Activated naive CD8-positive, alpha-beta T cell treated with anti-CD3 and anti-CD28 coated beads for 36 hours (primary cell): ENCODE measurements at regions not wholly inside any gene's neighbourhood (a gene's known extent, or its start where the extent isn't known, plus 50 kb on each side); places are given as distances from the start of the nearest gene placed in this dataset.

Experiments
- DNase-seq: peaks from one replicate; pipeline ENCODE4 v3.0.0; 2021
- H3K27ac Mint-ChIP-seq: one replicate; pipeline ENCODE4 v1.8.0; 2022; ENCODE audit warnings: mild to moderate bottlenecking, moderate library complexity, mixed read lengths
- H3K27me3 Mint-ChIP-seq: one replicate; pipeline ENCODE4 v1.8.0; 2022; ENCODE audit warnings: mild to moderate bottlenecking, mixed read lengths
- H3K36me3 Mint-ChIP-seq: one replicate; pipeline ENCODE4 v1.8.0; 2021; ENCODE audit warnings: mild to moderate bottlenecking, mixed read lengths
- H3K4me1 Mint-ChIP-seq: one replicate; pipeline ENCODE4 v1.8.0; 2021; ENCODE audit warnings: mixed read lengths
- H3K4me3 Mint-ChIP-seq: one replicate; pipeline ENCODE4 v1.8.0; 2022; ENCODE audit warnings: mild to moderate bottlenecking, moderate library complexity, mixed read lengths
- H3K9me3 Mint-ChIP-seq: one replicate; pipeline ENCODE4 v1.8.0; 2022; ENCODE audit warnings: mixed read lengths

- Mint-ChIP-seq H3K4me1 (no peaks in the 10 kb centered on the region), H3K27ac (no peak overlapping the region), H3K27me3 (peaks cover 4% of the 10 kb centered on the region), H3K9me3 (no peaks in the 10 kb centered on the region), H3K4me3 (no peak overlapping the region), H3K36me3 (no peaks in the 10 kb centered on the region)
- no peak for DNase-seq
Measured at GRCh38 chr15:35986191-35986721, 440.3 kb upstream of the DPH6 start.

DNA sequence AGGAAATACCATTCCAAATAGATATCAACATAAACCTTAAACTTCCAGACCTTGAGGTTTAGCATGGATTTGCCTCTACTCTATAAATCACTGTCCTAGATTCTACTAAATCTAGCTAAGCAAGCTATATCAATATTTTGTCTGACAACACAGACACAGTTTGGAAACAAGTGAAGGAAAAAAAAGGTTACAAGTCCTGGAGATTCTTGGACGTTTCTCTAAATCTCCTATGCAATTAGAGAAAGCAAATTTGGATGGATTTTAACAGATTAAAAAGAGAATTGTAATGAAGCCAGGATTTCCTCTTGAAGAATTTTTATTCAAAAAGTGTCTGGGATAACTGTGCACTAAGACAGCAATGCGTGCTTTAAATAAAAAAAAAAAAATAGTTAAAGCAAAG lies 441.1 kb upstream of the DPH6 start:
- H3K36me3 Mint-ChIP-seq = no peaks in the 10 kb centered on the region
- H3K27ac Mint-ChIP-seq = no peak overlapping the region

DNA sequence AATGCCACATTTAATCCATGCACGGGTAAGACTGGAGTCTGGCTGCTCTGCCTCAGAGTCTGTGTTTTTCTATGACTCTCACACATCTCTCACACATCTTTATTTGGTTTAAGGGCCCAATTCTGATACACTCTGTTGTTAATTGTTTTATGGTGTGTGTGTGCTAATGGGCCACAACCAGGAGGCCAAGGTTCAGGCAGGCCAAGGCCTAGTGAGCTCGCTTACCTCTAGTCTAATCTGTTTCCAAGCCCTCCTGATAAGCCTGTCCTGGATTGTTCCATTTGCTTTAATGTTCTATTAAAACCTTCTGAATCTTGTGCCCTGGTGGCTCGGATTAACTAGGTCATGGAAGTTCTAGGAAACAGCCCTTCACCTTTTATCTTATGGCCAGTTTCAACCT lies 445.4 kb upstream of the DPH6 start:
- no peaks in the 10 kb centered on the region for H3K36me3 Mint-ChIP-seq
- H3K27ac Mint-ChIP-seq = no peak overlapping the region
- H3K4me1 Mint-ChIP-seq = no peaks in the 10 kb centered on the region
- H3K4me3 Mint-ChIP-seq = no peak overlapping the region
- H3K9me3 Mint-ChIP-seq = no peaks in the 10 kb centered on the region
- no peak for DNase-seq
- no peaks in the 10 kb centered on the region for H3K27me3 Mint-ChIP-seq

More for the DNA sequence above, 441.1 kb upstream of the DPH6 start:
- DNase-seq = no peak
- H3K4me1 Mint-ChIP-seq = no peaks in the 10 kb centered on the region
- peaks cover 4% of the 10 kb centered on the region for H3K27me3 Mint-ChIP-seq
- no peaks in the 10 kb centered on the region for H3K9me3 Mint-ChIP-seq
- no peak overlapping the region for H3K4me3 Mint-ChIP-seq

DNA sequence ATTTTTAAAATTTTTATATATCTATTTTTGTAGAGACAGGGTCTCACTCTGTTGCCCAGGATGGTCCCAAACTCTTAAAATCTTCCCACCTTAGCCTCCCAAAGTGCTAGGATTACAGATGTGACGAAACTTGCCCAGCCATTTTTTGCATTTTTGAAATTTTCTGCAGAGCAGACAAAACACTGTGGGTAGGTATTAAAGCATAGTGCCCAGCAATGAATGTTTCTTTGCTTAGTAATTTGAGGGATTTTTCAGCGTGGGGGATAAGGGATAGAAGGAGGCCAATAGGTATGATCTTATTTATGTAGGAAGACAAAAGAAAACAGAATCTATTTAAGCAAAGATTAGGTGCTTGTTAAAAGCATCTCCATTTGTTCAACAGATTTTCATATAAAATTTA lies 446.8 kb upstream of the DPH6 start:
- no peak overlapping the region for H3K27ac Mint-ChIP-seq
- no peaks in the 10 kb centered on the region for H3K36me3 Mint-ChIP-seq
- DNase-seq = no peak
- peaks cover 3% of the 10 kb centered on the region for H3K27me3 Mint-ChIP-seq
- no peaks in the 10 kb centered on the region for H3K4me1 Mint-ChIP-seq
- H3K4me3 Mint-ChIP-seq = no peak overlapping the region
- H3K9me3 Mint-ChIP-seq = peaks cover 2% of the 10 kb centered on the region

- no peaks in the 10 kb centered on the region for H3K4me1 Mint-ChIP-seq
- H3K36me3 Mint-ChIP-seq = no peaks in the 10 kb centered on the region
- H3K27ac Mint-ChIP-seq = no peak overlapping the region
- H3K27me3 Mint-ChIP-seq = peaks cover 3% of the 10 kb centered on the region
- peaks cover 2% of the 10 kb centered on the region for H3K9me3 Mint-ChIP-seq
- DNase-seq = no peak
- no peak overlapping the region for H3K4me3 Mint-ChIP-seq
Measured at GRCh38 chr15:35993196-35993595, 447.2 kb upstream of the DPH6 start.

- DNase-seq = no peak
- Mint-ChIP-seq H3K27ac (no peak overlapping the region), H3K9me3 (peaks cover 2% of the 10 kb centered on the region), H3K4me1 (no peaks in the 10 kb centered on the region), H3K36me3 (no peaks in the 10 kb centered on the region), H3K4me3 (no peak overlapping the region), H3K27me3 (peaks cover 3% of the 10 kb centered on the region)
Measured at GRCh38 chr15:35994876-35995275, 448.9 kb upstream of the DPH6 start.

- H3K36me3 Mint-ChIP-seq = no peaks in the 10 kb centered on the region
- no peak overlapping the region for H3K4me3 Mint-ChIP-seq
- DNase-seq = no peak
- H3K9me3 Mint-ChIP-seq = peaks cover 2% of the 10 kb centered on the region
- H3K27ac Mint-ChIP-seq = no peak overlapping the region
- H3K4me1 Mint-ChIP-seq = no peaks in the 10 kb centered on the region
- peaks cover 3% of the 10 kb centered on the region for H3K27me3 Mint-ChIP-seq
Measured at GRCh38 chr15:35998663-35999602, 453.0 kb upstream of the DPH6 start.

DNA sequence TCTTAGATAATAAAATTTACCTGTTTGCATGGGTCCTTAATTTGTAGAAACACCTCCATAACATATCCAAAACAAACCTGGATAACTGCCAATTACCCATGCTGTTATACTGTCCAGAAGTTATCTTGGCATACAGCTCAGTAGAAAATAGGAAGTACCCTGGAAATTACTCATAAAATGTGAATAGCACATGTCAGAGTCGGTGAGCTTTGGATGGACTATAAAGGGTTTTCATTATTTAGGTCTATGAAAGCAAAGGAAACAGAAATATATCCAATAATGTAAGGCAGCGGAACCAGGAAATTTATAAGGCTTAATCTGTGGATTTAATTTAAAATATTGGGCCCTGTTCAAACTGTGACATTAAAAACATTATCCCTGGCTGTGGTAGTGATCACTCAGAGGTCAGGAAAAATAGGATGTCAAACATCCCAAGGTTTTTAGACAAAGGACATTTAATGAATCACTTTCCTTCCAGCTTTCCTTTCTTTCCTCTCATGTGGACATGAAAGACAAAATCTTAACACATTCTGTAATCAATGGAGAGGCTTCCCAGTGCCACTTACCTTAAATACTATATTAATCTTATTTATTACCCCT lies 459.0 kb upstream of the DPH6 start:
- Mint-ChIP-seq H3K4me3 (no peak overlapping the region), H3K36me3 (no peaks in the 10 kb centered on the region), H3K9me3 (peaks cover 2% of the 10 kb centered on the region), H3K27ac (no peak overlapping the region), H3K27me3 (no peaks in the 10 kb centered on the region), H3K4me1 (no peaks in the 10 kb centered on the region)
- DNase-seq = no peak

DNA sequence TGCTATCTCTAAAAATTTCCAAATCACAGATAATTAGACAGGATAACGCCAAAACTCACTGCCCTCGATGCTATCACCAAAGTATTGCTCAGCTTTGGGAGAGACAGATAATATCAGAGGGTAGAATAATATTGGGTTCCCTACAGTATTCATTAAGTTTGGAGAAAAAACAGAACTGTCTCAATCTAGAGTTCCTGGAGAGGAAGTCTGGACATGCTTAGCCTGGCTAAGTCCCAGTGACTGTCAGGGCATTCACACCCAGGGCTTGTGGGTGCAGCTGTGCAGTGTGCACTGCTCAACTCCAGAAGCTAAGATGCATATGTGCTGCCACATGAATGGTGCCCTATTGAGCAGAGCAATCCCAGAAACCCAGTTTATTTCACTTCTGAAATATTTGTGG lies 459.6 kb upstream of the DPH6 start:
- no peak overlapping the region for H3K27ac Mint-ChIP-seq
- no peaks in the 10 kb centered on the region for H3K27me3 Mint-ChIP-seq
- H3K9me3 Mint-ChIP-seq = peaks cover 2% of the 10 kb centered on the region
- H3K36me3 Mint-ChIP-seq = no peaks in the 10 kb centered on the region
- no peak for DNase-seq
- H3K4me3 Mint-ChIP-seq = no peak overlapping the region
- no peaks in the 10 kb centered on the region for H3K4me1 Mint-ChIP-seq

DNA sequence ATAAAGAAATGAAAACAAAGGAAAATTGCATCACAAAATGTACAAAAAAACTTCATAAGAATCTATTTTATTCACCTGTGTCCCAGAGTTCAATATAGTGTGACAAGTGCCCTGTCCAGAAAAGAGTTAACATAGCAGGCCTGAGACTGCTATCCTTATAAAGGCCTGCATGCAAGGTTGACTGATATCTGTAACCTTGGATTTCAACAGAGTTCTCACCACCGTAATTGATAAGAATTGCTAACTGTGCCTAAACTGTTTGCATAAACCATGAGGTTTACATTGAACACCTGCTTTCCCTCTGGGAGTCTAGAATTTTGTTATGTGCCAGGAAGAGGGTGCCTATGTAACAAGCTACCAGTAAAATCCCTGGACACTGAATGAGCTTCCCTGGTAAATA lies 461.7 kb upstream of the DPH6 start:
- Mint-ChIP-seq H3K4me3 (no peak overlapping the region), H3K4me1 (no peaks in the 10 kb centered on the region), H3K27me3 (no peaks in the 10 kb centered on the region)

DNA sequence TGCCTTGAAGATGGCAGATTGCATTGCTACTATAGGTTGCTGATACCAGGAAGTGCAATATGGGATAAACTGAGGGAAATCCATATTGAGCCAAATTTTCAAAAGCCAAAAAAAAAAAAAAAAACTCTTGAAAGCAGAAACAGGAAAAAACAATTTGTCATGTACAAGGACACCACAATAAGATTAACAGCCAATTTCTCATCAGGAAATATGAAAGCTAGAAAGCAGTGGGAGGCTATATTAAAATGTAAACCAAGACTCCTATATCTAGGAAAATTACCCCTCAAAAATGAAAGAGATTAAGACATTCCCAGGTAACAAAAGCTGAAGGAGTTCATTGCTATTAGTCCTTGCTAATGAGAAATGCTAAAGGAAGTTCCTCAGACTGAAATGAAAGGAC lies 462.8 kb upstream of the DPH6 start:
- H3K9me3 Mint-ChIP-seq = peaks cover 2% of the 10 kb centered on the region

More for the DNA sequence above, 461.7 kb upstream of the DPH6 start:
- DNase-seq = no peak
- Mint-ChIP-seq H3K9me3 (peaks cover 2% of the 10 kb centered on the region), H3K27ac (no peak overlapping the region), H3K36me3 (no peaks in the 10 kb centered on the region)

GRCh38 chr15:36024031-36024688 lies 478.2 kb upstream of the DPH6 start:
- no peak for DNase-seq
- Mint-ChIP-seq H3K36me3 (no peaks in the 10 kb centered on the region), H3K27me3 (no peaks in the 10 kb centered on the region), H3K9me3 (no peaks in the 10 kb centered on the region), H3K4me3 (no peak overlapping the region), H3K27ac (no peak overlapping the region), H3K4me1 (no peaks in the 10 kb centered on the region)

More for the DNA sequence above, 462.8 kb upstream of the DPH6 start:
- no peak overlapping the region for H3K4me3 Mint-ChIP-seq
- H3K27me3 Mint-ChIP-seq = no peaks in the 10 kb centered on the region
- no peak for DNase-seq
- H3K36me3 Mint-ChIP-seq = no peaks in the 10 kb centered on the region
- no peak overlapping the region for H3K27ac Mint-ChIP-seq
- H3K4me1 Mint-ChIP-seq = no peaks in the 10 kb centered on the region

GRCh38 chr15:36026627-36027283 lies 480.8 kb upstream of the DPH6 start:
- no peaks in the 10 kb centered on the region for H3K27me3 Mint-ChIP-seq
- H3K36me3 Mint-ChIP-seq = no peaks in the 10 kb centered on the region
- H3K4me1 Mint-ChIP-seq = no peaks in the 10 kb centered on the region
- no peaks in the 10 kb centered on the region for H3K9me3 Mint-ChIP-seq
- H3K4me3 Mint-ChIP-seq = no peak overlapping the region
- H3K27ac Mint-ChIP-seq = no peak overlapping the region
- no peak for DNase-seq

GRCh38 chr15:36029606-36030210 lies 483.7 kb upstream of the DPH6 start:
- Mint-ChIP-seq H3K9me3 (no peaks in the 10 kb centered on the region), H3K4me3 (no peak overlapping the region), H3K27ac (no peak overlapping the region), H3K27me3 (peaks cover 6% of the 10 kb centered on the region), H3K36me3 (no peaks in the 10 kb centered on the region), H3K4me1 (no peaks in the 10 kb centered on the region)
- no peak for DNase-seq
